Tibial artery (tissue), 4 donors: ENCODE measurements at regions not wholly inside any gene's neighbourhood (a gene's known extent, or its start where the extent isn't known, plus 50 kb on each side); places are given as distances from the start of the nearest gene placed in this dataset.

Experiments
- DNase-seq, 2 donors: peaks; one replicate each; pipeline ENCODE4 v3.0.0-alpha.2; 2019
- H3K27ac ChIP-seq, 2 donors: fragments of 200-600 bp; sonication (generic) in 1 of 2; 1 replicate in 1 of 2; 2 replicates in 1 of 2; pipeline ENCODE4 v1.5.1; 2018 to 2019; ENCODE audit warnings: mild to moderate bottlenecking in 1 of 2
- H3K27me3 ChIP-seq, 2 donors: fragments of 200-600 bp; sonication (generic) in 1 of 2; one replicate each; pipeline versions ENCODE4 v1.5.1 to v1.6.0; 2016 to 2019
- H3K36me3 ChIP-seq, 3 donors: fragments of 200-600 bp; sonication (generic) in 2 of 3; one replicate each; pipeline ENCODE4 v1.5.1; 2016 to 2019; ENCODE audit warnings: mild to moderate bottlenecking in 2 of 3
- H3K4me1 ChIP-seq, 4 donors: fragments of 200-600 bp; sonication (generic) in 2 of 4; 1 replicate in 3 of 4; 2 replicates in 1 of 4; pipeline ENCODE4 v1.5.1; 2016 to 2019
- H3K4me3 ChIP-seq, 2 donors: fragments of 200-600 bp; sonication (generic) in 1 of 2; 1 replicate in 1 of 2; 2 replicates in 1 of 2; pipeline ENCODE4 v1.5.1; 2018 to 2019; ENCODE audit warnings: mild to moderate bottlenecking in 2 of 2
- H3K9me3 ChIP-seq, 3 donors: fragments of 200-600 bp; sonication (generic) in 1 of 3; one replicate each; pipeline ENCODE4 v1.5.1; 2016 to 2019
- intact Hi-C: fragments of 100-400 bp; cut with DNase I; formaldehyde crosslinking; loops from one replicate; pipeline ENCODE4 v1.15.0; 2023; ENCODE audit warnings: low total_unique reads
- TF ChIP-seq, protein P1 (sequence below), 2 experiments: fragments of 200-600 bp in 1 of 2; fragments of 450-650 bp in 1 of 2; IDR thresholded peaks; one replicate each; pipeline ENCODE4 v1.5.1; 2017 to 2019; ENCODE audit warnings: antibody characterized with exemption in 2 of 2, mild to moderate bottlenecking in 1 of 2, moderate library complexity in 1 of 2

DNA sequence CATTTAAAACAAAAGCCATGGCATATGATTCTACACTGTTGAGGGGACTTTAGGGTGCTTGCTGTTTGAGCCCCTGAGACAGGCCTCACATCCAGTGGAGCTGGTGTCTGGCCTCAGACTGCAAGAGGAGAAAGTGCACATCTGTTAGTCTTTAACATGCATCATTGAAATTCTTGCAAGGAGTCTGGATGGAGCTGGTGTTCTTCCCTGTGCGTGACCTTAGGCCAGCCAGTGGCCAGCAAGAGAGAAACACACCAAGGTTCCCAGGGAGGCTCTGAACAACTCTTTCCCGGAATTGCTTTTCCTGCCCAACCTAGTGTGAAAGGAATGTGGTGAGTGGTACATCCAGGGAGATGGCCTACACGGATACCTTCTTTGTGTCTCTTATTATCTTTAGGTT lies 282.8 kb upstream of the TNC start:
- TF ChIP-seq, protein P1, sequence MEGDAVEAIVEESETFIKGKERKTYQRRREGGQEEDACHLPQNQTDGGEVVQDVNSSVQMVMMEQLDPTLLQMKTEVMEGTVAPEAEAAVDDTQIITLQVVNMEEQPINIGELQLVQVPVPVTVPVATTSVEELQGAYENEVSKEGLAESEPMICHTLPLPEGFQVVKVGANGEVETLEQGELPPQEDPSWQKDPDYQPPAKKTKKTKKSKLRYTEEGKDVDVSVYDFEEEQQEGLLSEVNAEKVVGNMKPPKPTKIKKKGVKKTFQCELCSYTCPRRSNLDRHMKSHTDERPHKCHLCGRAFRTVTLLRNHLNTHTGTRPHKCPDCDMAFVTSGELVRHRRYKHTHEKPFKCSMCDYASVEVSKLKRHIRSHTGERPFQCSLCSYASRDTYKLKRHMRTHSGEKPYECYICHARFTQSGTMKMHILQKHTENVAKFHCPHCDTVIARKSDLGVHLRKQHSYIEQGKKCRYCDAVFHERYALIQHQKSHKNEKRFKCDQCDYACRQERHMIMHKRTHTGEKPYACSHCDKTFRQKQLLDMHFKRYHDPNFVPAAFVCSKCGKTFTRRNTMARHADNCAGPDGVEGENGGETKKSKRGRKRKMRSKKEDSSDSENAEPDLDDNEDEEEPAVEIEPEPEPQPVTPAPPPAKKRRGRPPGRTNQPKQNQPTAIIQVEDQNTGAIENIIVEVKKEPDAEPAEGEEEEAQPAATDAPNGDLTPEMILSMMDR (IDR thresholded peaks at IDR 0.05), result no peak
- Histone ChIP-seq H3K36me3 (no peaks in the 10 kb centered on the region), H3K27ac (no peak overlapping the region), H3K9me3 (no peaks in the 10 kb centered on the region), H3K4me3 (no peak overlapping the region), H3K4me1 (peaks cover 0 to 10% (median 5%) of the 10 kb centered on the region in 4 donors), H3K27me3 (no peaks in the 10 kb centered on the region)
- no peak for DNase-seq
- intact Hi-C loops, result no loop called here

DNA sequence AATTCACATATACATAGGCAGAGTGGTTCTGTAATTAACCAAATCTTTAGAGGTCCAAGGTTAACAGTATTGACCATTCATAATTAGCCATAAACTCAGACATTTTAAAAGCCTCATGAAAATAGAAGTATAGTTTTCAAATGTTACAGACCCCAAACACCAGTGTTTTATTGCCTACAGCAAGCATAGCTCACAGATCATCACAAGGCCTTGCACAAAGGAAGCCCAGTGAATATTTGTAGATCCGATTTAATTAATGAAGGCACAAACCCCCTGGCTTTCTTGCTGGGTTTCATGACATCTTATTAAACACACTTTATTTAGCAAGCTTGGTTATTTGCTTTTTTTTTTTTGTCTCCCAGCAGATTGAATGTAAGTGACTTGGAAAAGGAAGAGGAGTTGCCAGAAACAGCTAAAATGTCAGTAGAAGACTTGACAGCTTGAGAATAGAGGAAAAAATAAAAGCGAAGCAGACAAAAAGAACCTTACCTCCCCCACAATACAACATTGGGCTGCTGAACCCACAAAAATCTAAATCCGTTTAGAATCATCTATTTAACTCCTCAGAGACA lies 283.9 kb upstream of the TNC start:
- DNase-seq, result no peak
- Histone ChIP-seq H3K4me1 (no peaks in the 10 kb centered on the region), H3K36me3 (no peaks in the 10 kb centered on the region), H3K27me3 (no peaks in the 10 kb centered on the region), H3K9me3 (no peaks in the 10 kb centered on the region), H3K4me3 (no peak overlapping the region), H3K27ac (no peak overlapping the region)
- intact Hi-C loops, result no loop called here
- TF ChIP-seq, protein P1 (IDR thresholded peaks at IDR 0.05), result no peak

DNA sequence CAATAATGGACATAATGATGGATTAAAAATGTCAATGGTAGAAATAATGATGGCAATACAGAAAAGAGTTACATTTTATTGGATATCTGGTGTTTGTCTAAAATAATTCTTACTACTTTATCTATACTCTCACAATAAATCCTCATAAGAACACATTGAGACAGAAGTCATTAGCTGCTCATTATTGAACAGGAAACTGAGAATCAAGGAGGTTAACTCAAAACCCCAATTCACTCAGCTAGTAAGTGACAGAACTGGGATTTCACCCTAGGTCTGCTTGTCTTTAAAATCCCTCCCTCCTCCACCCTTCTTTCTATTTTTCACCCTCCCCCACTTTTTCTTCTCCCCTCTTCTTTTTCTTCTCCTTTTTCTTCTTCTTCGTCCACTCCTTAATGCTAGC lies 285.8 kb upstream of the TNC start:
- Histone ChIP-seq H3K36me3 (no peaks in the 10 kb centered on the region), H3K4me3 (no peak overlapping the region), H3K4me1 (no peaks in the 10 kb centered on the region), H3K27ac (no peak overlapping the region), H3K9me3 (no peaks in the 10 kb centered on the region), H3K27me3 (no peaks in the 10 kb centered on the region)
- DNase-seq, result no peak
- TF ChIP-seq, protein P1 (IDR thresholded peaks at IDR 0.05), result no peak
- intact Hi-C loops, result no loop called here

DNA sequence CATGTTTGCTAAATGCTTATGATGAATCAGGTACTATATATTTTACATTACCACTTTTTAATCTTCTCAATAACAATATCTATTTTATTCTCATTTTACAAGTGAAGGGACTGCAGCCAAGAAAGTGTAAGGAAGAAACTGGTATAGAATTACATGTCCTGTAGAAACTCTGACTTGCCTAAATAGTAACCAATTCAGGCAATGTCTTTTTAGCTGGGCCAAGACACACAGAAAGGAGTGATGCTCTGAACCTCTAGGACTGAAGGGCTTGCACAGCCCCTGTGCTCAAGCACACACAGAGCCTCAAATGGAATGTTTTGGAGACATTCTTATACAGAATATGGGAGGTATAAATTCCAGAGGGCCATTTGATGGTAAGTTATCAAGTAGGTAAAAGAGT lies 286.4 kb upstream of the TNC start:
- H3K27me3 ChIP-seq, result no peaks in the 10 kb centered on the region
- intact Hi-C loops, result no loop called here
- TF ChIP-seq, protein P1 (IDR thresholded peaks at IDR 0.05), result no peak
- H3K9me3 ChIP-seq, result no peaks in the 10 kb centered on the region
- H3K27ac ChIP-seq, result no peak overlapping the region
- H3K4me3 ChIP-seq, result no peak overlapping the region
- DNase-seq, result no peak
- H3K36me3 ChIP-seq, result no peaks in the 10 kb centered on the region
- H3K4me1 ChIP-seq, result no peaks in the 10 kb centered on the region

DNA sequence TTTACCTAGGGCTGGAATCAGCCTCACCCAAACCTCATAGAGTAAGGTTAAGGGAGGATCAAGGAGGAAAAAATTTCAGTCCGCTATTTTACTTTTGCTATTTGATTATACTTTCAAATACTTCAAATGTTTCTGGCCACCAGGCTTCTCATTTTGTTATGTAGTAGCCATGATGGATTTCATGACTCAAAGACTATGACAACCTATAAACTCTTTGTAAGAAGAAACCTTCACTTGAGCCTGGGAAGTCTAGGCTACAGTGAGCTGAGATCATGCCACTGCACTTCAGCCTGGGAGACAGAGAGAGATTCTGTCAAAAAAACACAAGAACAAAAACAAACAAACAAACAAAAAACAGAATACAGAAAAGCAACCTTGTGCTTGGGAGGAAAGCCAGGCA lies 293.6 kb upstream of the TNC start:
- TF ChIP-seq, protein P1 (IDR thresholded peaks at IDR 0.05), result no peak
- DNase-seq, result no peak
- Histone ChIP-seq H3K9me3 (no peaks in the 10 kb centered on the region), H3K36me3 (no peaks in the 10 kb centered on the region), H3K4me1 (peaks cover 0 to 49% (median 21%) of the 10 kb centered on the region in 4 donors), H3K27me3 (no peaks in the 10 kb centered on the region), H3K4me3 (no peak overlapping the region), H3K27ac (peak overlapping the region; percentile 39 to 66)
- intact Hi-C loops, result no loop called here

DNA sequence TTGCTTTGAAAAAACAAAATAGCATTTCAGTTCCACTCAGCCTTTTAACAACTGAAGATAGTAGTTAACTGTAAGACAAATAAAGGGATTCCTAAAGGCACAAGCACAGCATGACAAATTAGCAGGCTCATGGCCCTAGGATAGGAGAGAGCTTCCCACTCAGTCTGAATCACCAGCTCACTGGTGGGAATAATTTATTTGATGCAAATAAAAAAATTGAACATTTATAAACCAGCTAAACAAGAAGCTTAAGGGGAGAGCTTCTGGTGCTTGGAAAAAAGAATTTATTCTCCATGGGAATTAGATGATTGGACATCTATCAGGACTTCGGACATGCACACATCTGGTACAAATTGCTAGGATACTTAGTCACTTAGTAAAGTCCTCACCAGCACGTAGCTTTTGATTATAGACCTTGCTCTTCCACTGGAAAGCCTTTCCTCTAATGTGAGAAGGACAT lies 294.1 kb upstream of the TNC start:
- Histone ChIP-seq H3K9me3 (no peaks in the 10 kb centered on the region), H3K27ac (peak overlapping the region; percentile 39 to 66), H3K27me3 (no peaks in the 10 kb centered on the region), H3K36me3 (no peaks in the 10 kb centered on the region), H3K4me1 (peaks cover 0 to 54% (median 21%) of the 10 kb centered on the region in 4 donors), H3K4me3 (no peak overlapping the region)
- TF ChIP-seq, protein P1 (IDR thresholded peaks at IDR 0.05), result no peak
- no peak for DNase-seq
- intact Hi-C loops, result no loop called here
